G401 (cell line): ENCODE measurements at regions not wholly inside any gene's neighbourhood (a gene's known extent, or its start where the extent isn't known, plus 50 kb on each side); places are given as distances from the start of the nearest gene placed in this dataset.

Experiments used
- DNase-seq: peaks from one replicate; pipeline ENCODE4 v3.0.0-alpha.2; 2015; ENCODE audit warnings: low spot score
- in situ Hi-C: cut with HindIII; loops from 2 replicates; pipeline ENCODE4 v1.10.0; 2016; ENCODE audit warnings: low sequenced_read_pairs, mixed read lengths

DNA sequence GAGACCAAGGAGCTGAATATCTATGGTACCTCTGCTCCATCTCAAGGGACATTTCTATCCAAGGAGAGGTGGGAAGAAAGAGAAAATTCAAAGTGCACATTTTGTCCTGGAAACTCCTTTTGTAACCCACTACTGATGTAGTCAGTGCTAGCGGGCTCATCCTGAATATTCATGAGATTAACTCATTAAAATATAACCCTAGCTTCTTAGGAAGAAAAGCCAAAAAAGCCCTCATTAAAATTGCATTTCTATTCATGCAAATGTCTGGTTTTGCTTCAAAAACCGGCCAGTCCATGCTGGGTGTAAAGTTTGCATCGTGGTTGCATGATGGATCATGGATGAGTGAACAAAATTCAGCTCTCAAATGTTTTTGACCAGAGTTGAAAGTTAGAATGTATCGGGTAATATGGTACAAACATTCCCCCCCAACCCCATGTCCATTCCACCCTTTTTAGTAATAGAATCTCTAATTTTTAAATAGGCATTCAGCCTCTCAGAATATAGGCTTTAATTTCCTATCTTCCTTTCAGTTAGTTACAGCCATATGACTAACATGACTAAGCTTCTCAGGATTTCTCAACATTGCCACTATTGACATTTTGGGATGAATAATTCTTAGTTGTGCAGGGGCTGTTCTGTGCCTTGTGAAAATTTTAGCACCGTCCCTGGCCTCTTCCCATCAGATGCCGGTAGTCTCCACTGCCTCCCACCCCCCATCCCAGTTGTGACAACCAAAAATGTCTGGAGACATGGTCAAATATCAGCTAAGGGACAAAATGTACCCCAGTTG is 104.2 kb upstream of the RND3 start:
- in situ Hi-C loops = no loop called here

DNA sequence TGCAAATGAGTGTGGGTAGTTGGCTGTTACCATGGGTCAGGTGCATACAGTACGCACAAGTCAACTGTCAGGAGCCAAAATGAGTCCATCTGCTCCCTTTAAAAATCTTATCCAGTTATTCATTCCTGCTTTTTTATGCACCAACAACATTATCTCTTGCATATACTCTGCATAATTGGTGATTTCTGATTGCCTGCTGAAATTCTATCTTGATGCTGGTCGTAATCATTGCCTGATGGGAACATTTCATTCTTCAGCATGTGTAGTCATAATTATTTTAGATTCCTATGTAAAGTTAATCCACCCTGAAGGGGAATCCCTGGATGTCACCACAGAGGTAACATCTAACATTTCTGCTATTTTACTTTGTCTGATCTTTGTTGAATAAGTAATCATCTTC is 102.2 kb upstream of the RND3 start:
- no peak for DNase-seq
- in situ Hi-C loops = no loop called here

More for the DNA sequence above, 104.2 kb upstream of the RND3 start:
- DNase-seq = no peak

DNA sequence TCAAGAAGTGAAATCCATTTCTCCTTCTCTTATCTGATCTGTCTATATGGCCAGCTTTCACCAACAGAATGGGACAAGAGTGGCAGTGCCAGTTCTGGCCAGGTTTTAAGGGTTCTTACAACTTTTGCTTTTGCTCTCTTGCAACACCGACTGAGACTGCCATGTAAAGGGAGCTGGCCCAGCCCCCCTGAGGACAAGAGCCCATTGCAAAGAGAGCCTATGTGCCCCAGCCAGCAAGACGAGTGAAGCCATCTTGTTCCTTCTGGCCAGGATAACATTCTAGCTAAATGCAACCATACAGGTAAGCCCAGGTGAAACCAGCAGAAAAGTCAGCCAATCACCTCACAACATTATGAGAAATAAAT is 101.0 kb upstream of the RND3 start:
- in situ Hi-C loops = no loop called here

DNA sequence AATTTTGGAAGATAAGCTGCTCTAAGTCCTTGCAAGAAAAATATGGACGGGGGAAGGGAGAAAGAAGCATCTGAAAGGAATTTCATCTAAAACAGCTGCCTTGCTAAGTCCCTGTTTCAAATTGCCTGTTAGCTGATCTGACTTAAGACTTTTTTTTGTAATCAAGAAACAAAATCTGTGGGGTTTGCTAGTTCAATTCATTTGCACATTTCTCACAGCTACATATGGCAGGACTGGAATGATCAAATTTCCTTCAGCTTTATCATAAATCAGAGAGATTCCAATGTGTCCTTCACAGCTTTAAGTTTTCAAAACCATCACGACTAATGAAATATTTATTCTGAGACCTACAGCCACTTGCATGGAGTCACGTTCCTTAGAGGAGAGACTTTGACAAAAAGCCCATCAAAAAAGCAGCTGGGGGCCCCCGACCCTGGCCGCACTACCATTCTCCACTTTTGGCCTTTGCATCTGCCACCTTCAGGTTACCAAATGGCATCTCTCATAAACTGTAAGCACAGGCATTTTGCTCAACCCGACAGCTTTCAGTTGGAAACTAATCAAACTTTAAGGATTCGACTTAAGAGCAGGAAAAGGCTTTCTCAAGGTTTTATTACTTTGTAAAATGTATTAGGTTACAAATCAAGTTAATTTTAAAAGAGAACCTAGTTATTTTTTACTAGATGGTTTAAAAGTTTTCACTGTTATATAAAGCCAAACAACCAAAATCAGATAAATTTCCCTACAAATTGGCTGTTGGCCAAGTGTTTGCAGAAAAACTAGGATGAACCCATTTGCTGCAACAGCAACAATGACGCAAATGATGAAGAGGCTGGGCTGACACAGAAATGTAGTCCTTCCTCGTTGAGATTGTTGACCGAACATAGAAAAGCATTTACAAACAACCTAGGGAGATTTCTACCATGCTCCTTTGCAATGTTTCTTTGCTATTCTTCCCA is 100.4 kb upstream of the RND3 start:
- in situ Hi-C loops = no loop called here

More for the DNA sequence above, 101.0 kb upstream of the RND3 start:
- no peak for DNase-seq

DNA sequence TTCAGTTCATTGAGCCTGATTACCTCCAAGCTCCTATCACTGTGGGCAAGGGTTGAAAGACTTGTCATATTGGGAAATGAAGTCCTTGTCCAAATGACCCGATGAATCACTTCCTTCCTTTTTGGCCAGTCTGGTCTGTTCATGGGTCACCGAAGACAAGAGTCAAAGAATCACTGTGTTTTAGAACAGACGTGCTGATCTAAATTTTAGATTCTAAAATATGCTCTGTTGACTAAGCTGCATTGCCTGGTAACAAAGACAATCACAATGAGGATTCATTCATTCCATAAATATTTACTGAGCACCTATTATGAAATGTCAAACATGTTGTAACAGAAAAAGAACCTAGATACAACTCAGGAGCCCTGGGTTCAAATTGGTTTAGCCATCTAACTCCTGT is 99.4 kb upstream of the RND3 start:
- DNase-seq = no peak
- in situ Hi-C loops = no loop called here

More for the DNA sequence above, 100.4 kb upstream of the RND3 start:
- DNase-seq = no peak

DNA sequence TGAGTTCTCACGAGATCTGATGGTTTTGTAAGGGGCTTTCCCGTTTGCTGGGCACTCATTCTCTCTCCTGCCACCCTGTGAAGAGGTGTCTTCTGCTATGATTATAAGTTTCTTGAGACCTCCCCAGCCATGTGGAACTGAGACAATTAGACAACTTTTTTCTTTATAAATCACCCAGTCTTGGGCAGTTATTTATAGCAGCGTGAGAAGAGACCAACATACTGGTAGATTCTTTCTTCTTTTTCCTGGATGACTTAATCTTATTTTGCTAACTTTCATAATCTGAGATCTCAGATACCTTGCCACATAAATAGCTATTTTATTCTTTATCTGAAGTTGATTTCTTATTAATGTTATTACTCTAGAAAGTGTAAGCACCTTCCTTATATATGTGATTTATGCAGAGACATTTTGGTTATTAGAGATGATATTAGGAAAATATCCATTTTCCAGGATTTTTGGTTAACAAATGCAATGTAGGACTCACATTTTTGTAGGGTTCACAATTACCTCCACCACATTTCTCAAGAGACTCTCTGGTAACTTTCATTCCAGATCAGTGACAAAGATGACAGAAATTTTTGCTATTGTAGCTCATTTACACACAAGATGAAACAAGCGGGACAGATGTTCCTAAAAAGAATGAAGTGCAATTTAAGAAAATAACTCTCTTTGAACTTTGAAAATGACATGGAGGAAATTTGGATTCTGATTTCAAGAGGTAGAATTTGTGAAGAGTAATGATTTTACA is 97.9 kb upstream of the RND3 start:
- in situ Hi-C loops = no loop called here
- DNase-seq = no peak

DNA sequence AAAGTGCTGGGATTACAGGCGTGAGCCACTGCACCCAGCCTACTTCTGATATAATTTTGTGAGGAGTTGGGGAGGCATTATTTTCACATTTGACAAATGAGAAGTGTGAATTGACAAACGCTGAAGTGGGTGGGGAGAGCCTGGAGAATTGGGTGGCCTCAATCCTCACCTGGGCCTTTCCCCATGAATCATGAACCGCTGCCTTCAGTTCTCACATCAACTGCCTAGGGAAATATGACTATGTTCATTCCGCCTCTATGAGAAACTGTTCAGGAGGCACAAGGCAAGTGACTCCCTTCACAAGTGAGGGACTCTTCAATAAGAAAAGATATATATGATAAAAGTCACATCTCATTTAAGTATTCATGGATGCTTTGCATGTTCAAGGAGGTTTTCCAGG is 96.6 kb upstream of the RND3 start:
- no peak for DNase-seq
- in situ Hi-C loops = no loop called here

DNA sequence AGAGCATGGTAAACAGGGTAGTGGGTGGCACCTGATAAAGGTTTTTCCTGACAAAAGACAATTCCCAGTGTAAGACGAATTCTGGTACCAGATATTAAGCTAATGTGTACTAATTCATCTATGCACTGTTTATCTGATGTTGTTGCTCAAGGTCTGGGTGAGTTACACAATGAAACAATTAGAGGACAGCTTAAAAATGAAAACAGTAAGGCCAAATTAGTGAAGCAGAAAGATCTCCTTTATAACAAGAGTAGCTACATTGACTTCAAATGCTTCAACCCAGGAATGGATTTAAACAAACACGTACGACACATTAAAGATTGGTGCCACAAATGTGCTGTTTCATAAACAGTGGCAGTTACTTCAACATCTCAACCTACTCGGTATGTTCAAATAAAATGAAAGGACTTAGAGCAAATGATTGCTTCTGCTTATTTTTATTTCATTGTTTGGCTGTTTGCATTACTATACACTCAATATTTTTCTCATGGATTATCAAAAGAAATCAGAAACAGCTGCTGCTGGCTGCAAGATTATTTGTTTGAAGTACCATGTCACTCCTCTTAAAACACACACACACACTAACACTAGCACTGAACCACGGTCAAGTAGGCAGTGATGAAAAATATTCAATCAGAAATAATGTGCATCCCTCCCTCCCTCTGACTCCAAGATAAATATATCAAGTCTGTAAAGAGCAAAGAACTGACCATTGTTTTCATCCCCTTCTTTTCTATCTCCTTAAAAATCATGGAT is 94.4 kb upstream of the RND3 start:
- no peak for DNase-seq
- in situ Hi-C loops = no loop called here

DNA sequence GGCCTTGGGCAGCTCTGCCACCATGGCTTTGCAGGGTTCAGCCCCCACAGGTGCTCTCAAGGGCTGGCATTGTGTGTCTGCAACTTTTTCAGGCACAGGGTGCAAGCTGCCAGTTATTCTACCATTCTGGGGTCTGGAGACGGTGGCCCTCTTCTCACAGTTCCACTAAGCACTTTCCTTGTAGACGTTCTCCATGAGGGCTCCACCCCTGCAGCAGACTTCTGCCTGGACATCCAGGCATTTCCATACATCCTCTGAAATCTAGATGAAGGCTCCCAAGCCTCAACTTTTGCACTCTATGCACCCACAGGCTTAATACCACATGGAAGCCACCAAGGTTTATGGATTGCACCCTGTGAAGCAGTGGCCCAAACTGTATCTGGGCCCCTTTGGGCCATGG is 91.0 kb upstream of the RND3 start:
- in situ Hi-C loops = no loop called here
- DNase-seq = no peak

DNA sequence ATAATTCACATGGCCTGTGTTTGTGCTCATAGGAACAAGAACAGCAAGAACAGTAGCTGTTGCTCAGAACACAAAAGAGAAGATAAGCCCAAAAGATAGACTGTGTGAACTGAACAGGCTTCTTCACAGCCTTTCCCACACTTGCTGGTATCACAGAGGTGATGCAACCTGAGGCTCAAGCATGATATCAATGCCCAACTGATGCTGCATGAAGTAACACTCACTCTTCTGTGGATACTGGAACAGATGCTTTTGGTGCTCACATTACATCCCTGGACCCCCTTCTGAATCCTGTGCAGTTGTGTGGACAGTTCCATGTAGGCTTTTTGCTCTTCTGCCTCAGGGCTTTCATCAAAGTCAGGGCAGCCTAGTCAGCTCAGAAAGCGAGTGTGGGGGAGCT is 88.4 kb upstream of the RND3 start:
- in situ Hi-C loops = no loop called here
- no peak for DNase-seq

DNA sequence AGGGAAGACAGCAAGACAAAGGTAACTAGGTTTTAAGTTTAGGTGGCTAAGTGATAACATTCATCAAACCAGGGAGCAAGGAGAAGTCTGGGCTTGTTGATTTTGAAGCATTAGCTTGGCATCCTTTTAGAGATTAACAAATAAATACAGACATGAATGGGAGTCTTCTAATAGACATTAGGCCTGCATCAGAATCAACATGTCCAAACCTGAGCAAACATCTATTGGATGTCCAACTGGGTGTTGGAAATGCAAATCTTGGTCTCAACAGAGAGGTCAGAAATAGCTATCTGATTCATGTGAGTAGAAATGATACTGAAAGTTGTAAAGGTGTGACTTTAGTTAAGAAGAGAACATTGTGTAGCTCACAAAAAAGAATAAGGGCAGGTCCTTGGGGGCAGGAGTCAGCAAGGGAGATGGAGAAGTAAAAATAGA is 85.5 kb upstream of the RND3 start:
- DNase-seq = no peak
- in situ Hi-C loops = no loop called here

DNA sequence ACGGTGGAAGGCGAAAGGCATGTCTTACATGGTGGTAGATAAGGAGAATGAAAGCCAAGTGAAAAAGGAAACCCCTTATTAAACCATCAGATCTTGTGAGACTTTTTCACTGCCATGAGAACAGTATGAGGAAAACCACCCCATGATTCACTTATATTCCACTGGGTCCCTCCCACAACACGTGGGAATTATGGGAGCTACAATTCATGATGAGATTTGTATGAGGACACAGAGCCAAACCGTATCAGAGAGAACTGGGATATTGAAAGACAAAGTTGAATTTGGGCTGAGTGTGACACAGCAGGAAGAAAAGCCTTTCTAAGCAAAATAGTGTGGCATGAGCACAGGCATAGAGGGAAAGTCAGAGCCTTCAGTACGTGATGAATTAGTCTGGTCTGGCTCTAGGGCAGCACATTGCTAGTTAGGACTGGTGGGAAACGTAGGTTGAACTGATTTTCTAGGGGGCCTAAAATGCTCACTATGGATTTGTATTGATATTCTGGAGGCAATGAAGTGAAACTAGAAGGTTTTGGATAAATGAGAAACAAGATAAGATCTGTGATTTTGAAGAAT is 84.8 kb upstream of the RND3 start:
- in situ Hi-C loops = no loop called here
- DNase-seq = no peak

DNA sequence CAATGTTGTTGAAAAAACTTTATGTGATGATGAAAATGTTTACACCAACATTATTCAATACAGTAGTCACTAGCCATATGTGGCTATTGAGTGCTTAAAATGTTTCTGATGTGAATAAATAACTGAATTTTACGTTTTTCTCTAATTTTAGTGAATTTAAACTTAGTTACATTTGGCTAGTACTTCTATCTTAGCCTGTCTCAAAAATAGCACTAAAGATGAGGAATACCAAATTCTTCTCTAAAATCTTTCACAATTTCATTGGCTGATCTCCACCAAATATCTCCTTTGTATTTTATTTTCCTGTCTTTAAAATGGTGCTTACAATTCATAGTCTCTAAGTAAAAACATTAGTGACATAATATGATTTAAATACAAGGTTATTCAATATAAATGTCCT is 83.7 kb upstream of the RND3 start:
- in situ Hi-C loops = no loop called here

DNA sequence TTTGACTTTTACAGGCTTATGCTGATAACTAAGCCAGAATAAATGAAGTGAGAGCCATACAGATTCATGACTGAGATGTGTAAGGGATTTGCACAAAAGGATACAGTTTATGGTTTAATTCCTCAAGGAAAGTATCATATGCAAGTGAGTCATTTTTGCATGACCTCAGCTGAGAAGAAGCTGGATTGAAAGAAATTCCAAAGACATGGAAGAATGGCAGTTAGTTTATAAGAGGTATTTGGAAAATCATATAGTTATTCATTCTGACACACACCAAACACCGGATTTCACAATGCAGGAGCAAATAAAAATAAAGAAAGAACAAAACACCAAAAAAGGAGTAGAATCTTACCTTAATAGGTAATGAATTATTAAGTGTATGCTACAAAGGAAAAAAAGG is 83.2 kb upstream of the RND3 start:
- in situ Hi-C loops = no loop called here
- DNase-seq = no peak

More for the DNA sequence above, 83.7 kb upstream of the RND3 start:
- DNase-seq = no peak

DNA sequence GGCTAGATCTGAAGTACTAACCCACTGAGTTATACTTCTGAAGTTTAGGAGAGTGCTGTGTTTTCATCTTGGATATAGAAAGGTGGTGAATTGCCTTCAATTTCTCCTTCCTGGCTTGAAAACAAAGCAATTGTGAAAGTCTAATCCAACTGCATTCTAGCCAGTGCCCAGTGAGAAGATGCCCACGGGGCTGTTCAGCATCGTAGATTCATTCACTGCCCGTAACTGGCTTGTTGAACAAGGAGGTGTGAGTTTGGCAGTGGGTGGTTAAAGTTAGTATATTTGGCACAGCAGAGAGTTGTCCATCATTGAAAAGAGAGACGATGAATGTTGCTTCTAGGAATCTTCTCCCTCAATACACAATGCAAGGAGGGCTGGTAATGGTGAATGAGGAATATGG is 82.3 kb upstream of the RND3 start:
- no peak for DNase-seq
- in situ Hi-C loops = no loop called here

DNA sequence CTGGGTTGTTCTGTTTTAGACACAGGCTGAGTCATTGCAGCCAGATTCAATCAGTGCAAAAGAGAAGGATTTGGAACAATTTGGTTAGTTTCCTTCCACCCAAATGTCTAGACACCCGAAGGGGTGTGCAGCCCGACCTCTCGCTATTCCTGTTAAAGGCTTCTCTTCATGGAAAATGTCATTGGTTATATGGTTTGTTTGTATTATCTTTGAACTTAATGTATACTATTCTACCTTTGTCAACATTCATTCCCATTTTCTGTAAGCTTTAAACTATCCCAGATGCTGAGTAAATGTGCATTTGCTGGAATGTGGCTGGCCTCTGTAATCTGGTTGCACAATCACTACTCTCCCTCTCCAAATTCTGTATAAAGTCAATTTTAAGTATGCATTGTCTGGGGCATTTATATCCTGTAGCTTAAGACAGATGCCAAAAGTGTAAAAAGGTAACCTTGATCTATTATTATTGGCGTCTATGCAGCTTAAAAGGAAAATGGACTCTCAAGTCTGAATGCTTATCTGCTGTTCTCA is 80.4 kb upstream of the RND3 start:
- no peak for DNase-seq
- in situ Hi-C loops = no loop called here

DNA sequence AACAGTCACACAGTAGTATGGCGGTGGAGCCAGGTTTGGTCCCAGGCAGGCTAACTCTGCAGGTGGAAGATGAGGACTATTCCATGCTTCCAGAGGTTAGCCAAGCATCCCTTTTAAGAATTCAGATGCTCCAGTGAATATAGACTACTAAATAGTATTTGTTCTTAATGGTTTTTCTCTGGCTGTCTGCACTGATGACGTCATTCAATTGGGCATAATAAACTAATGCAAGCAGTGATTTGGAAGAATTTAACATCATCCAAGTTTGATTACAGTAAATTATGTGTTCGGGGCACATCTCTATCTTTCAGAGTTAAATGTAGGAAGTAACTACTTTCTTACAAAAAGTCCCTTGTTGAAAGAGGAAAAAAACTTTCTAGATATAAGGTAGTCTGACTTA is 78.8 kb upstream of the RND3 start:
- in situ Hi-C loops = no loop called here
- DNase-seq = no peak

DNA sequence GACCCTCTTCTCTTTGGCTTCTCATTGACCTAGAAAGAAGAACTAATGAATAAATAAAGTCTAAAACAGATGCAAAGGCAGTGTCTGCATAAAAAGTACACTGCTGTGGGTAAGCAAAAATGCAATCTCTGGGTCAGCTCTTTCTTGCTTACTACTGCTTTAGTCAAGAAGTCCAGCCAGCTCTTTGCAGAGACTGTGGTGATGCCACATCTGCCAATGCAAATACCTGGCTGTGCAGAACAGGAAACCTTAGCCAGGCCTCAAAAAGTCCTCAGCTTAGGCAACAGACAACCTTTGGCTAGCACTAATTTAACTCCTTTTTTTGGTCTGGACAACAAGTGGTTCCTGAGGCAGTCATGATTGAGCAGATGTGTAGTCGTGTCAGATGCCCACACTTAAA is 73.6 kb upstream of the RND3 start:
- DNase-seq = no peak
- in situ Hi-C loops = no loop called here
